IMR-90 (cell line): ENCODE measurements at regions not wholly inside any gene's neighbourhood (a gene's known extent, or its start where the extent isn't known, plus 50 kb on each side); places are given as distances from the start of the nearest gene placed in this dataset.
A peak's percentile ranks its signal among the peaks of the same experiment; 100 is the strongest.

Experiments
- ATAC-seq: fragments of 200-7000 bp; cut with Tn5 transposase; 2 replicates; pipeline ENCODE4 v1.9.1; 2020; ENCODE audit warnings: low read depth, mild to moderate bottlenecking, moderate library complexity
- BruUV-seq: library from RNA; stranded (reverse); fragments of 400-500 nt; replicated peaks from 2 replicates; lab custom pipeline; 2021; lab: Mats Ljungman, UMichigan
- CTCF ChIA-PET: fragments of 300-600 bp; formaldehyde crosslinking; extraction: SDS; loops from one replicate; lab custom pipeline; 2021; ENCODE audit warnings: antibody characterized with exemption; lab: Yijun Ruan, JAX
- POLR2A ChIA-PET: fragments of 300-600 bp; sonication (Branson Sonifier 250); formaldehyde crosslinking; loops from one replicate; lab custom pipeline; 2022; ENCODE audit warnings: antibody characterized with exemption; ENCODE audit not compliant: unreplicated experiment; lab: Charles Lee
- DNase-seq: peaks from one replicate; pipeline ENCODE4 v3.0.0; 2013
- H2AFZ ChIP-seq: replicated peaks from 2 replicates; pipeline ENCODE3; 2013; ENCODE audit warnings: low read length, mild to moderate bottlenecking; ENCODE audit not compliant: poor library complexity
- H2AK5ac ChIP-seq: 2 replicates; pipeline ENCODE4 v1.6.1; 2013; ENCODE audit warnings: low read depth, low read length, inconsistent platforms
- H2AK9ac ChIP-seq: replicated peaks from 2 replicates; pipeline ENCODE3; 2013; ENCODE audit warnings: mild to moderate bottlenecking, low read depth, low read length, moderate library complexity; ENCODE audit not compliant: poor library complexity
- H2BK120ac ChIP-seq: 2 replicates; pipeline ENCODE4 v1.6.1; 2013; ENCODE audit warnings: low read depth, low read length, inconsistent platforms
- H2BK15ac ChIP-seq: 3 replicates; pipeline ENCODE4 v1.6.1; 2013; ENCODE audit warnings: low read depth, low read length, inconsistent platforms
- H2BK20ac ChIP-seq: 2 replicates; pipeline ENCODE4 v1.6.1; 2013; ENCODE audit warnings: low read depth, mild to moderate bottlenecking, inconsistent platforms, low read length, moderate library complexity
- H2BK5ac ChIP-seq: 2 replicates; pipeline ENCODE4 v1.6.1; 2013; ENCODE audit warnings: mild to moderate bottlenecking, low read depth, low read length, inconsistent platforms; ENCODE audit not compliant: poor library complexity, severe bottlenecking
- H3K14ac ChIP-seq: replicated peaks from 2 replicates; pipeline ENCODE4 v1.6.1; 2013; ENCODE audit warnings: low read depth, low read length, inconsistent platforms
- H3K18ac ChIP-seq: 2 replicates; pipeline ENCODE4 v1.6.1; 2013; ENCODE audit warnings: low read depth, low read length, control low read depth
- H3K23ac ChIP-seq: 2 replicates; pipeline ENCODE4 v1.6.1; 2013; ENCODE audit warnings: low read depth, low read length, inconsistent platforms
- H3K27ac ChIP-seq: 2 replicates; pipeline ENCODE4 v1.5.1; 2013; ENCODE audit warnings: mild to moderate bottlenecking, control low read depth, low read length; ENCODE audit not compliant: insufficient read depth
- H3K27me3 ChIP-seq: 2 replicates; pipeline ENCODE4 v1.6.1; 2013; ENCODE audit warnings: low read length; ENCODE audit not compliant: control insufficient read depth, insufficient read depth
- H3K36me3 ChIP-seq: 2 replicates; pipeline ENCODE4 v1.6.1; 2013; ENCODE audit warnings: low read length, mixed read lengths; ENCODE audit not compliant: control insufficient read depth, insufficient read depth
- H3K4ac ChIP-seq: 2 replicates; pipeline ENCODE4 v1.6.1; 2013; ENCODE audit warnings: low read depth, low read length, inconsistent platforms
- H3K4me1 ChIP-seq: 2 replicates; pipeline ENCODE4 v1.6.1; 2013; ENCODE audit warnings: low read length, mixed read lengths; ENCODE audit not compliant: control insufficient read depth, insufficient read depth
- H3K4me2 ChIP-seq: 2 replicates; pipeline ENCODE4 v1.6.1; 2013; ENCODE audit warnings: low read depth, mild to moderate bottlenecking, control low read depth, low read length, moderate library complexity
- H3K4me3 ChIP-seq: 2 replicates; pipeline ENCODE4 v1.5.1; 2013; ENCODE audit warnings: low read depth, mild to moderate bottlenecking, control low read depth, low read length, moderate library complexity; ENCODE audit not compliant: insufficient read depth
- H3K56ac ChIP-seq: 2 replicates; pipeline ENCODE4 v1.6.1; 2013; ENCODE audit warnings: low read length, inconsistent platforms; ENCODE audit not compliant: insufficient read depth; ENCODE audit errors: extremely low read depth
- H3K79me1 ChIP-seq, 2 experiments: 2 replicates each; pipeline ENCODE4 v1.6.1; 2013; ENCODE audit warnings: low read length in 2 of 2, inconsistent platforms in 1 of 2, low read depth in 1 of 2
- H3K9ac ChIP-seq: 2 replicates; pipeline ENCODE4 v1.6.1; 2013; ENCODE audit warnings: low read depth, low read length, control low read depth
- H3K9me1 ChIP-seq: 2 replicates; pipeline ENCODE4 v1.6.1; 2013; ENCODE audit warnings: low read length, inconsistent platforms; ENCODE audit not compliant: insufficient read depth
- H3K9me3 ChIP-seq: 2 replicates; pipeline ENCODE4 v1.6.1; 2013; ENCODE audit warnings: low read length; ENCODE audit not compliant: control insufficient read depth, insufficient read depth
- H4K20me1 ChIP-seq: 2 replicates; pipeline ENCODE4 v1.6.1; 2013; ENCODE audit warnings: low read length, inconsistent platforms; ENCODE audit not compliant: insufficient read depth
- H4K5ac ChIP-seq: 2 replicates; pipeline ENCODE4 v1.6.1; 2013; ENCODE audit warnings: mild to moderate bottlenecking, low read depth, low read length, control low read depth
- H4K8ac ChIP-seq, 2 experiments: 2 replicates each; pipeline ENCODE4 v1.6.1; 2013; ENCODE audit warnings: low read depth in 2 of 2, low read length in 2 of 2, control low read depth in 1 of 2, inconsistent platforms in 1 of 2
- H4K91ac ChIP-seq: 2 replicates; pipeline ENCODE4 v1.6.1; 2013; ENCODE audit warnings: low read depth, low read length, inconsistent platforms; ENCODE audit not compliant: insufficient read depth
- CEBPB ChIP-seq: IDR thresholded peaks from 2 replicates; pipeline ENCODE4 v1.6.1; 2012; ENCODE audit warnings: low read depth, low read length, improper control_type of control experiment
- MAFK ChIP-seq: IDR thresholded peaks from 2 replicates; pipeline ENCODE4 v1.6.1; 2012; ENCODE audit warnings: low read depth, low read length, improper control_type of control experiment
- WGBS, 2 experiments: methylation state at CpG; one replicate each; pipeline versions ENCODE4 v1.1.5 to v1.1.7; 2013; ENCODE audit warnings: missing lambda C conversion rate in 2 of 2; ENCODE audit not compliant: insufficient read length in 1 of 2; ENCODE audit errors: extremely low coverage in 2 of 2; 5-methylcytosine and 5-hydroxymethylcytosine counted together
- dilution Hi-C: fragments of 300-500 bp; cut with HindIII; formaldehyde crosslinking; loops from one replicate; pipeline ENCODE4 v1.14.3; 2018; ENCODE audit warnings: low sequenced_read_pairs; ENCODE audit not compliant: unreplicated experiment
- in situ Hi-C: fragments of 300-500 bp; cut with MboI; formaldehyde crosslinking; loops from 3 replicates; pipeline ENCODE4 v1.14.3; 2019; ENCODE audit warnings: low sequenced_read_pairs, inconsistent platforms, mixed read lengths
- intact Hi-C: fragments of 100-400 bp; cut with micrococcal nuclease; formaldehyde crosslinking; loops from 2 replicates; pipeline ENCODE4 v1.10.0; 2022

DNA sequence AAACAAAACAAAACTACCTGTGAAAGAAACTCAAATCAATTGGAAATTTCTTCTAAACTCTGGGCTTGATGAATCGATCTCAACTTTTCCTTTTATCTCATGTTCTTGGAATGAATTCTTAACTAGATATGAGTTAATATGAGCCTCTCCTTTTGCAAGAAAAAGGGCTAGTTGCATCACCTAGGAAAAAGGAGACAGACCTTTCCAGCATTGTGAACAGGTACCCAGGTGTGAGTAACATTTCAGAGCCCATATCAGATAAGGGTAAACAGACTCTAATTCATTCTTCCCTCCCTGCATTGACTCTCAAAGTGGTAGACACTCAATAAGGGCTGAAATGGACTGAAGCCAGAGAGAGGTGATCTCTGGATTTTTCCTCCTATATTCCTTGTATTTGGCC is 103.8 kb upstream of the AGR3 start:
- dilution Hi-C loops (no loop called here), in situ Hi-C loops (loop anchor here (10.0 kb wide), 1 partner anchor 659 kb away; no protein-coding TSS in a partner anchor), intact Hi-C loops (loop anchor here (5.0 to 10.0 kb wide), 2 partner anchors 422 to 549 kb away; no protein-coding TSS in a partner anchor)
- POLR2A ChIA-PET: no interaction called here
- Histone ChIP-seq H2BK20ac (no peak overlapping the region), H3K4me1 (no peaks in the 10 kb centered on the region; the same call in 1 of the 2 replicates), H3K56ac (no peak overlapping the region), H3K9ac (no peak overlapping the region), H4K20me1 (no peaks in the 10 kb centered on the region), H3K9me1 (no peaks in the 10 kb centered on the region), H4K8ac (no peak overlapping the region), H2AFZ (no peak overlapping the region), H3K4me2 (no peak overlapping the region), H3K27me3 (no peaks in the 10 kb centered on the region), H4K91ac (no peak overlapping the region), H3K4me3 (no peak overlapping the region), H2BK15ac (0 out of 3 replicates have a peak overlapping the region, but pooled peaks have one; percentile 13), H4K5ac (no peak overlapping the region), H3K14ac (peak overlapping the region; percentile 20; the same call in 1 of the 2 replicates), H2AK5ac (no peak overlapping the region), H2BK120ac (no peak overlapping the region), H2BK5ac (no peak overlapping the region), H3K4ac (no peak overlapping the region), H3K79me1 (no peaks in the 10 kb centered on the region), H3K18ac (no peak overlapping the region), H3K9me3 (no peaks in the 10 kb centered on the region), H2AK9ac (no peak overlapping the region), H3K23ac (no peak overlapping the region), H3K36me3 (no peaks in the 10 kb centered on the region), H3K27ac (no peak overlapping the region)
- CTCF ChIA-PET: no interaction called here
- WGBS, 2 experiments: no CpG with 5 or more reads among the region's 1 CpG
- DNase-seq: no peak
- peak; percentile 17; the same call in 1 of the 2 replicates for TF ChIP-seq CEBPB
- TF ChIP-seq MAFK: no peak
- BruUV-seq: no TSS peak
- no peak for ATAC-seq
